ENCODE measurements at regions not wholly inside any gene's neighbourhood (a gene's known extent, or its start where the extent isn't known, plus 50 kb on each side); places are given as distances from the start of the nearest gene placed in this dataset.

DNA sequence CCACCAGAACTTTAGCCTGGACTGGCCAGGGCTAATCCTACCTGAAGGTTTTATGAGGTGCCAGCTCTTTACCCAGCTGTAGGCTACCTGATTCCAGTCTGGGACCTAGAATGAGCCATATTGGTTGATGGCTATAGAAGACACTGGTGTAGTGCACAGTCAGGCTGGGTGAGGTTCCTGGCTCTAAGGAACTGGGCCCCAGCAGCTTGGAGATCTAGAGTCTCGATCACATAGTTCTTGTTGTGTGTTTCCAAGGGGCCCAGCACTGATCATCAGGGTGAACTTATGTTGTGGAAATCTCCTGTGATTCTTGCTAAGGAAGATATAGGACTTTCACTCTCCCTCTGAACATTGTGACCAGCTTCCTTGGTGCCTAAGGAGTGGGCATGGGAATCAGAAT is 236.3 kb downstream of the ZNF536 start:
- DNase-seq (no peak), ATAC-seq (no peak)
- Histone ChIP-seq H3K9me3 (no peaks in the 10 kb centered on the region), H3K4me3 (no peak overlapping the region), H3K4me1 (ENCODE audit: low read depth) (no peaks in the 10 kb centered on the region), H3K36me3 (ENCODE audit: low read depth) (no peaks in the 10 kb centered on the region)
- TF ChIP-seq, protein P1, sequence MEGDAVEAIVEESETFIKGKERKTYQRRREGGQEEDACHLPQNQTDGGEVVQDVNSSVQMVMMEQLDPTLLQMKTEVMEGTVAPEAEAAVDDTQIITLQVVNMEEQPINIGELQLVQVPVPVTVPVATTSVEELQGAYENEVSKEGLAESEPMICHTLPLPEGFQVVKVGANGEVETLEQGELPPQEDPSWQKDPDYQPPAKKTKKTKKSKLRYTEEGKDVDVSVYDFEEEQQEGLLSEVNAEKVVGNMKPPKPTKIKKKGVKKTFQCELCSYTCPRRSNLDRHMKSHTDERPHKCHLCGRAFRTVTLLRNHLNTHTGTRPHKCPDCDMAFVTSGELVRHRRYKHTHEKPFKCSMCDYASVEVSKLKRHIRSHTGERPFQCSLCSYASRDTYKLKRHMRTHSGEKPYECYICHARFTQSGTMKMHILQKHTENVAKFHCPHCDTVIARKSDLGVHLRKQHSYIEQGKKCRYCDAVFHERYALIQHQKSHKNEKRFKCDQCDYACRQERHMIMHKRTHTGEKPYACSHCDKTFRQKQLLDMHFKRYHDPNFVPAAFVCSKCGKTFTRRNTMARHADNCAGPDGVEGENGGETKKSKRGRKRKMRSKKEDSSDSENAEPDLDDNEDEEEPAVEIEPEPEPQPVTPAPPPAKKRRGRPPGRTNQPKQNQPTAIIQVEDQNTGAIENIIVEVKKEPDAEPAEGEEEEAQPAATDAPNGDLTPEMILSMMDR (IDR thresholded peaks at IDR 0.05), result no peak
- intact Hi-C loops (cut with DNase I, micrococcal nuclease), result no loop called here
